ENCODE measurements at regions not wholly inside any gene's neighbourhood (a gene's known extent, or its start where the extent isn't known, plus 50 kb on each side); places are given as distances from the start of the nearest gene placed in this dataset.
"Not testable (repeated sequence)": the region's sequence is repeated elsewhere in the genome, so short reads cannot be mapped to it uniquely, and the experiment has no call there.

DNA sequence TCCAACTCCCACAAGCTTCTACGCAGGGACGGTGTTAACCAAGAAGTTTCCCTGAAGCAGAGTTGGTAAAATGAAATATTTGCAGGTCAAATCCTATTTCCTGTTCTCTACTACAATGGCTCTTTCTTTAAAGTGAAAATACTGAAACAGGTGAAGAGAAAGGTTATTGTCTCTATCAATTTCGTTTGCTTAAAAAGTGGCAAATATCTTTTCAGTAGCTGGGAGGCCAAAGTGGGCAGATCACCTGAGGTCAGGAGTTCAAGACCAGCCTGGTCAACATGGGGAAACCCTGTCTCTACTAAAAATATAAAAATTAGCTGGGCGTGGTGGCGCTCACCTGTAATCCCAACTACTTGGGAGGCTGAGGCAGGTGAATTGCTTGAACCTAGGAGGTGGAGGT lies 134.2 kb upstream of the TPM1 start:
- TF ChIP-seq POLR2AphosphoS5 (IDR thresholded peaks at IDR 0.05); EP300 (conservative IDR thresholded peaks at IDR 0.05; ENCODE audit: poor library complexity, severe bottlenecking); TAF1 (IDR thresholded peaks at IDR 0.05; ENCODE audit: low read depth): not testable (repeated sequence)
- TF ChIP-seq, protein P1, sequence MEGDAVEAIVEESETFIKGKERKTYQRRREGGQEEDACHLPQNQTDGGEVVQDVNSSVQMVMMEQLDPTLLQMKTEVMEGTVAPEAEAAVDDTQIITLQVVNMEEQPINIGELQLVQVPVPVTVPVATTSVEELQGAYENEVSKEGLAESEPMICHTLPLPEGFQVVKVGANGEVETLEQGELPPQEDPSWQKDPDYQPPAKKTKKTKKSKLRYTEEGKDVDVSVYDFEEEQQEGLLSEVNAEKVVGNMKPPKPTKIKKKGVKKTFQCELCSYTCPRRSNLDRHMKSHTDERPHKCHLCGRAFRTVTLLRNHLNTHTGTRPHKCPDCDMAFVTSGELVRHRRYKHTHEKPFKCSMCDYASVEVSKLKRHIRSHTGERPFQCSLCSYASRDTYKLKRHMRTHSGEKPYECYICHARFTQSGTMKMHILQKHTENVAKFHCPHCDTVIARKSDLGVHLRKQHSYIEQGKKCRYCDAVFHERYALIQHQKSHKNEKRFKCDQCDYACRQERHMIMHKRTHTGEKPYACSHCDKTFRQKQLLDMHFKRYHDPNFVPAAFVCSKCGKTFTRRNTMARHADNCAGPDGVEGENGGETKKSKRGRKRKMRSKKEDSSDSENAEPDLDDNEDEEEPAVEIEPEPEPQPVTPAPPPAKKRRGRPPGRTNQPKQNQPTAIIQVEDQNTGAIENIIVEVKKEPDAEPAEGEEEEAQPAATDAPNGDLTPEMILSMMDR (IDR thresholded peaks at IDR 0.05; ENCODE audit: poor library complexity, severe bottlenecking) = not testable (repeated sequence)
